ENCODE measurements at regions not wholly inside any gene's neighbourhood (a gene's known extent, or its start where the extent isn't known, plus 50 kb on each side); places are given as distances from the start of the nearest gene placed in this dataset.

- Histone ChIP-seq H3K4me1 (peaks cover 8% of the 10 kb centered on the region; the same call in 1 of the 3 replicates), H3K4me2 (no peak overlapping the region), H3K27ac (no peak overlapping the region), H3K9me3 (peaks cover 18% of the 10 kb centered on the region), H3K4me3 (no peak overlapping the region)
- ATAC-seq: no peak
- 90% methylated on average over 15 of the region's 15 CpGs for WGBS (ENCODE audit: missing lambda C conversion rate)
- ChIA-PET CTCF (no interaction called here), POLR2A (interaction anchor here (1.1 kb wide), 1 partner anchor 17 kb away, joined by 3 read pairs; no protein-coding TSS in a partner anchor)
- DNase-seq (ENCODE audit: low read depth in 1 of 2, low spot score in 1 of 2): no peak
- FAIRE-seq: no peak
- TF ChIP-seq BCL3 (IDR thresholded peaks at IDR 0.05): no peak
- no peak for TF ChIP-seq HDAC2 (IDR thresholded peaks at IDR 0.05)
- no peak for TF ChIP-seq FOSL2 (IDR thresholded peaks at IDR 0.05)
- TF ChIP-seq FOSL2 (CRISPR knock-in tag; IDR thresholded peaks at IDR 0.05): no peak
- no peak for TF ChIP-seq RFX5 (IDR thresholded peaks at IDR 0.05)
- no peak for TF ChIP-seq EHF (CRISPR knock-in tag; IDR thresholded peaks at IDR 0.05)
- no peak for TF ChIP-seq USF2 (IDR thresholded peaks at IDR 0.05)
- no peak for TF ChIP-seq E2F6 (IDR thresholded peaks at IDR 0.05; ENCODE audit: borderline replicate concordance, low read depth)
- no peak for TF ChIP-seq PBX3 (IDR thresholded peaks at IDR 0.05)
- TF ChIP-seq PHF8 (IDR thresholded peaks at IDR 0.05; ENCODE audit: borderline replicate concordance, low read depth): no peak
- no peak for TF ChIP-seq RCOR1 (IDR thresholded peaks at IDR 0.05; ENCODE audit: low read depth, low read length)
- TF ChIP-seq KDM5A (IDR thresholded peaks at IDR 0.05): no peak
These were observed 71.5 kb downstream of the SHANK2 start for GRCh38 chr11:71180694-71181470.

- FAIRE-seq: no peak
- peaks cover 8% of the 10 kb centered on the region; the same call in 1 of the 3 replicates for H3K4me1 ChIP-seq
- POLR2A ChIA-PET: interaction anchor here (1.1 kb wide), 1 partner anchor 16 kb away, joined by 3 read pairs; no protein-coding TSS in a partner anchor
- DNase-seq (ENCODE audit: low read depth in 1 of 2, low spot score in 1 of 2): no peak
- peaks cover 25% of the 10 kb centered on the region for H3K9me3 ChIP-seq
- no peak overlapping the region for H3K4me2 ChIP-seq
- CTCF ChIA-PET: no interaction called here
- no peak overlapping the region for H3K4me3 ChIP-seq
- no peak for TF ChIP-seq TP53 (CRISPR knock-in tag; IDR thresholded peaks at IDR 0.05)
- TF ChIP-seq EP300 (IDR thresholded peaks at IDR 0.05): no peak
- TF ChIP-seq ELK1 (IDR thresholded peaks at IDR 0.05; ENCODE audit: low read depth, low read length): no peak
- no peak for TF ChIP-seq HOXB5 (CRISPR knock-in tag; IDR thresholded peaks at IDR 0.05)
- TF ChIP-seq MAX (IDR thresholded peaks at IDR 0.05): no peak
- TF ChIP-seq REST (IDR thresholded peaks at IDR 0.05): no peak
- TF ChIP-seq RAD21 (conservative IDR thresholded peaks at IDR 0.05 in 1 of 2, IDR thresholded peaks at IDR 0.05 in 1 of 2): no peak
- TF ChIP-seq CEBPB (IDR thresholded peaks at IDR 0.05): no peak
- TF ChIP-seq FOXS1 (CRISPR knock-in tag; IDR thresholded peaks at IDR 0.05): no peak
- no peak for TF ChIP-seq ZNF302 (CRISPR knock-in tag; IDR thresholded peaks at IDR 0.05)
- TF ChIP-seq E2F6 (IDR thresholded peaks at IDR 0.05; ENCODE audit: borderline replicate concordance, low read depth): no peak
- TF ChIP-seq HEYL (CRISPR knock-in tag; IDR thresholded peaks at IDR 0.05): no peak
- TF ChIP-seq FOSB (CRISPR knock-in tag; IDR thresholded peaks at IDR 0.05): no peak
- TF ChIP-seq RCOR1 (IDR thresholded peaks at IDR 0.05; ENCODE audit: low read depth, low read length): no peak
- no peak for TF ChIP-seq POLR2AphosphoS2 (conservative IDR thresholded peaks at IDR 0.05; ENCODE audit: low read length)
- no peak for TF ChIP-seq BHLHE40 (IDR thresholded peaks at IDR 0.05; ENCODE audit: low read depth, low read length)
- TF ChIP-seq PHF8 (IDR thresholded peaks at IDR 0.05; ENCODE audit: borderline replicate concordance, low read depth): no peak
- no peak overlapping the region for H3K27ac ChIP-seq
- WGBS (ENCODE audit: missing lambda C conversion rate): 69% methylated on average over 10 of the region's 10 CpGs
- ATAC-seq: no peak
These were observed 72.3 kb downstream of the SHANK2 start for GRCh38 chr11:71179877-71180605.

All from A549 (cell line).